Left cardiac atrium (tissue), 4 donors: ENCODE measurements at regions not wholly inside any gene's neighbourhood (a gene's known extent, or its start where the extent isn't known, plus 50 kb on each side); places are given as distances from the start of the nearest gene placed in this dataset.
A peak's percentile ranks its signal among the peaks of the same experiment; 100 is the strongest.
"Not testable (repeated sequence)": the region's sequence is repeated elsewhere in the genome, so short reads cannot be mapped to it uniquely, and the experiment has no call there.

ENCODE experiments used
- ATAC-seq, 2 donors: fragments of 200-7000 bp; cut with Tn5 transposase; one replicate each; pipeline ENCODE4 v1.9.1; 2020; ENCODE audit warnings: mild to moderate bottlenecking in 2 of 2, moderate library complexity in 2 of 2
- DNase-seq: peaks from one replicate; pipeline ENCODE4 v3.0.0-alpha.2; 2020
- intact Hi-C, 2 donors: fragments of 100-400 bp; cut with DNase I; formaldehyde crosslinking; loops; one replicate each; pipeline versions ENCODE4 v1.14.1 to v1.15.1; 2022 to 2023
- donor health status: DM: no; HTN: yes; CAD: no.
- donor health status: DM: no; HTN: yes; CAD: no; lungs with severe emphysema.
- donor health status: DM: yes; HTN: yes; CAD: no.
- donor health status: Dilated cardiomyopathy.

GRCh38 chr15:30030345-30030744, 52.4 kb upstream of the GOLGA8J start:
- intact Hi-C loops = loop anchor here in 1 of 2 donors (10.0 kb wide), 1 partner anchor 86 kb away; no protein-coding TSS in a partner anchor
- ATAC-seq = no peak
- no peak for DNase-seq

- intact Hi-C loops = no loop called here
- DNase-seq (peak; percentile 30), ATAC-seq (peak in 1 of 2 donors; percentile 44)
These were observed 58.9 kb upstream of the GOLGA8J start for GRCh38 chr15:30023798-30024295.

GRCh38 chr15:30010746-30011145, 72.0 kb upstream of the GOLGA8J start:
- no peak for DNase-seq
- no peak for ATAC-seq
- intact Hi-C loops = no loop called here

- no peak for DNase-seq
- ATAC-seq = no peak
- intact Hi-C loops = no loop called here
These were observed 74.6 kb upstream of the GOLGA8J start for GRCh38 chr15:30008156-30008555.

GRCh38 chr15:30001602-30002001, 81.2 kb upstream of the GOLGA8J start:
- ATAC-seq (peak in 1 of 2 donors; percentile 53), DNase-seq (no peak)
- intact Hi-C loops = no loop called here

GRCh38 chr15:29998033-29998432, 84.7 kb upstream of the GOLGA8J start:
- intact Hi-C loops = no loop called here
- ATAC-seq = no peak
- no peak for DNase-seq

GRCh38 chr15:29997499-29997898, 85.3 kb upstream of the GOLGA8J start:
- ATAC-seq (no peak), DNase-seq (no peak)
- intact Hi-C loops = no loop called here

GRCh38 chr15:29994284-29994683, 88.5 kb upstream of the GOLGA8J start:
- DNase-seq = no peak
- intact Hi-C loops = no loop called here
- ATAC-seq = no peak

- ATAC-seq = no peak
- DNase-seq = no peak
- intact Hi-C loops = no loop called here
These were observed 91.8 kb upstream of the GOLGA8J start for GRCh38 chr15:29990954-29991353.

GRCh38 chr15:29990035-29990434, 92.7 kb upstream of the GOLGA8J start:
- ATAC-seq = peak; percentile 67 to 84
- DNase-seq = no peak
- intact Hi-C loops = no loop called here

GRCh38 chr15:29988701-29989100, 94.1 kb upstream of the GOLGA8J start:
- DNase-seq (no peak), ATAC-seq (peak in 1 of 2 donors; percentile 46)
- intact Hi-C loops = loop anchor here in 1 of 2 donors (5.0 kb wide), 1 partner anchor 49 kb away; no protein-coding TSS in a partner anchor

GRCh38 chr15:29986946-29987345, 95.8 kb upstream of the GOLGA8J start:
- ATAC-seq (no peak), DNase-seq (no peak)
- intact Hi-C loops = loop anchor here in 1 of 2 donors (5.0 kb wide), 1 partner anchor 50 kb away; no protein-coding TSS in a partner anchor

GRCh38 chr15:29978411-29979382, 104.1 kb upstream of the GOLGA8J start:
- intact Hi-C loops = no loop called here
- ATAC-seq (peak in 1 of 2 donors; percentile 50), DNase-seq (no peak)

- DNase-seq, ATAC-seq, intact Hi-C loops: not testable (repeated sequence)
These were observed 108.7 kb upstream of the GOLGA8J start for GRCh38 chr15:29974056-29974455.

GRCh38 chr15:29972051-29972450, 110.7 kb upstream of the GOLGA8J start:
- ATAC-seq (no peak), DNase-seq (no peak)
- intact Hi-C loops = no loop called here

- intact Hi-C loops = no loop called here
- ATAC-seq = no peak
- DNase-seq = no peak
These were observed 112.4 kb upstream of the GOLGA8J start for GRCh38 chr15:29970402-29970695.

GRCh38 chr15:29969562-29970401, 113.0 kb upstream of the GOLGA8J start:
- ATAC-seq (no peak), DNase-seq (no peak)
- intact Hi-C loops = no loop called here

GRCh38 chr15:29968895-29969561, 113.7 kb upstream of the GOLGA8J start:
- intact Hi-C loops = no loop called here
- peak in 1 of 2 donors; percentile 36 for ATAC-seq
- DNase-seq = no peak
